ENCODE measurements at regions not wholly inside any gene's neighbourhood (a gene's known extent, or its start where the extent isn't known, plus 50 kb on each side); places are given as distances from the start of the nearest gene placed in this dataset.

DNA sequence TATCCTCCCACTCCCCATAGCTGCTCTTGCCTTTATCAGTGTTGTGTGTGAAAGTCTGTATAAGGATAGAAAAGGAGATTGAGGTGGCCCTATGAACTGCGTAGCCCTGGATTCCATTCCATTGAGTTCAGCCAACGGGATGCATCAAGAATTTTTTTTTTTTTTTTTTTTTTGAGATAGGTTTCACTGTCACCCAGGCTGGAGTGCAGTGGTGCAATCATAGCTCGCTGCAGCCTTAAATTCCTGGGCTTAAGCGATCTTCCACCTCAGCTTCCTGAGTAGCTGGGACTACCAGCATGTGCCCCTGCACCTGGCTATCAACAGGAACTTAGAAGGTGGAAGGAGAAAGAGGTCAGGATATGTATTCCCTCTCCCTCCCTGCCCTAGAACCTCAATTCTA, 187.2 kb upstream of the SPRY1 start:
- Histone ChIP-seq H4K20me1 (ENCODE audit: insufficient read depth, low read length) (no peaks in the 10 kb centered on the region), H3K4me3 (ENCODE audit: insufficient read depth, low read depth, low read length) (no peak overlapping the region), H3K27me3 (ENCODE audit: control insufficient read depth, insufficient read depth, low read length) (no peaks in the 10 kb centered on the region), H2BK5ac (ENCODE audit: low read depth, low read length, poor library complexity, severe bottlenecking) (no peak overlapping the region), H3K79me1 (ENCODE audit: low read depth in 1 of 2, low read length in 2 of 2) (no peaks in the 10 kb centered on the region), H2BK15ac (ENCODE audit: low read depth, low read length) (no peak overlapping the region), H3K18ac (ENCODE audit: low read depth, low read length) (no peak overlapping the region), H3K9me1 (ENCODE audit: insufficient read depth, low read length) (no peaks in the 10 kb centered on the region), H3K9me3 (ENCODE audit: control insufficient read depth, insufficient read depth, low read length) (no peaks in the 10 kb centered on the region), H4K91ac (ENCODE audit: insufficient read depth, low read depth, low read length) (no peak overlapping the region), H3K4me1 (ENCODE audit: control insufficient read depth, insufficient read depth, low read length) (peaks cover 3% of the 10 kb centered on the region; the same call in 1 of the 2 replicates), H4K5ac (ENCODE audit: low read depth, low read length) (no peak overlapping the region), H3K4me2 (ENCODE audit: low read depth, low read length) (no peak overlapping the region), H2AFZ (replicated peaks; ENCODE audit: low read length, poor library complexity) (no peak overlapping the region), H3K36me3 (ENCODE audit: control insufficient read depth, insufficient read depth, low read length) (no peaks in the 10 kb centered on the region), H3K14ac (replicated peaks; ENCODE audit: low read depth, low read length) (no peak overlapping the region), H3K9ac (ENCODE audit: low read depth, low read length) (no peak overlapping the region), H3K4ac (ENCODE audit: low read depth, low read length) (no peak overlapping the region), H3K56ac (ENCODE audit: extremely low read depth, insufficient read depth, low read length) (no peak overlapping the region), H2AK5ac (ENCODE audit: low read depth, low read length) (no peak overlapping the region), H2BK120ac (ENCODE audit: low read depth, low read length) (no peak overlapping the region), H4K8ac (ENCODE audit: low read depth in 2 of 2, low read length in 2 of 2) (no peak overlapping the region), H2BK20ac (ENCODE audit: low read depth, low read length) (no peak overlapping the region), H3K23ac (ENCODE audit: low read depth, low read length) (no peak overlapping the region), H2AK9ac (replicated peaks; ENCODE audit: low read depth, low read length, poor library complexity) (no peak overlapping the region), H3K27ac (ENCODE audit: insufficient read depth, low read length) (no peak overlapping the region)
- intact Hi-C loops (cut with micrococcal nuclease): no loop called here
- WGBS, 2 experiments (ENCODE audit: extremely low coverage in 2 of 2, insufficient read length in 1 of 2): no CpG with 5 or more reads among the region's 4 CpGs
- ChIA-PET POLR2A (ENCODE audit: unreplicated experiment) (no interaction called here), CTCF (no interaction called here)
- TF ChIP-seq, protein P1, sequence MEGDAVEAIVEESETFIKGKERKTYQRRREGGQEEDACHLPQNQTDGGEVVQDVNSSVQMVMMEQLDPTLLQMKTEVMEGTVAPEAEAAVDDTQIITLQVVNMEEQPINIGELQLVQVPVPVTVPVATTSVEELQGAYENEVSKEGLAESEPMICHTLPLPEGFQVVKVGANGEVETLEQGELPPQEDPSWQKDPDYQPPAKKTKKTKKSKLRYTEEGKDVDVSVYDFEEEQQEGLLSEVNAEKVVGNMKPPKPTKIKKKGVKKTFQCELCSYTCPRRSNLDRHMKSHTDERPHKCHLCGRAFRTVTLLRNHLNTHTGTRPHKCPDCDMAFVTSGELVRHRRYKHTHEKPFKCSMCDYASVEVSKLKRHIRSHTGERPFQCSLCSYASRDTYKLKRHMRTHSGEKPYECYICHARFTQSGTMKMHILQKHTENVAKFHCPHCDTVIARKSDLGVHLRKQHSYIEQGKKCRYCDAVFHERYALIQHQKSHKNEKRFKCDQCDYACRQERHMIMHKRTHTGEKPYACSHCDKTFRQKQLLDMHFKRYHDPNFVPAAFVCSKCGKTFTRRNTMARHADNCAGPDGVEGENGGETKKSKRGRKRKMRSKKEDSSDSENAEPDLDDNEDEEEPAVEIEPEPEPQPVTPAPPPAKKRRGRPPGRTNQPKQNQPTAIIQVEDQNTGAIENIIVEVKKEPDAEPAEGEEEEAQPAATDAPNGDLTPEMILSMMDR (conservative IDR thresholded peaks at IDR 0.05; ENCODE audit: low read depth, low read length): no peak
- TF ChIP-seq RAD21 (IDR thresholded peaks at IDR 0.05; ENCODE audit: low read length): no peak
- no peak for TF ChIP-seq CHD1 (IDR thresholded peaks at IDR 0.05; ENCODE audit: low read depth, low read length)
- no peak for TF ChIP-seq BHLHE40 (IDR thresholded peaks at IDR 0.05; ENCODE audit: low read depth, low read length)
- no peak for TF ChIP-seq MAFK (IDR thresholded peaks at IDR 0.05; ENCODE audit: low read depth, low read length)
- no peak for TF ChIP-seq RFX5 (IDR thresholded peaks at IDR 0.05; ENCODE audit: low read depth, low read length)
- TF ChIP-seq MAZ (IDR thresholded peaks at IDR 0.05; ENCODE audit: borderline replicate concordance, low read depth, low read length): no peak
- TF ChIP-seq, protein P2, sequence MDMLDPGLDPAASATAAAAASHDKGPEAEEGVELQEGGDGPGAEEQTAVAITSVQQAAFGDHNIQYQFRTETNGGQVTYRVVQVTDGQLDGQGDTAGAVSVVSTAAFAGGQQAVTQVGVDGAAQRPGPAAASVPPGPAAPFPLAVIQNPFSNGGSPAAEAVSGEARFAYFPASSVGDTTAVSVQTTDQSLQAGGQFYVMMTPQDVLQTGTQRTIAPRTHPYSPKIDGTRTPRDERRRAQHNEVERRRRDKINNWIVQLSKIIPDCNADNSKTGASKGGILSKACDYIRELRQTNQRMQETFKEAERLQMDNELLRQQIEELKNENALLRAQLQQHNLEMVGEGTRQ (IDR thresholded peaks at IDR 0.05; ENCODE audit: low read depth, low read length): no peak
- no peak for TF ChIP-seq FOS (IDR thresholded peaks at IDR 0.05; ENCODE audit: low read depth, low read length)
- TF ChIP-seq, protein P3, sequence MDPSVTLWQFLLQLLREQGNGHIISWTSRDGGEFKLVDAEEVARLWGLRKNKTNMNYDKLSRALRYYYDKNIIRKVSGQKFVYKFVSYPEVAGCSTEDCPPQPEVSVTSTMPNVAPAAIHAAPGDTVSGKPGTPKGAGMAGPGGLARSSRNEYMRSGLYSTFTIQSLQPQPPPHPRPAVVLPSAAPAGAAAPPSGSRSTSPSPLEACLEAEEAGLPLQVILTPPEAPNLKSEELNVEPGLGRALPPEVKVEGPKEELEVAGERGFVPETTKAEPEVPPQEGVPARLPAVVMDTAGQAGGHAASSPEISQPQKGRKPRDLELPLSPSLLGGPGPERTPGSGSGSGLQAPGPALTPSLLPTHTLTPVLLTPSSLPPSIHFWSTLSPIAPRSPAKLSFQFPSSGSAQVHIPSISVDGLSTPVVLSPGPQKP (IDR thresholded peaks at IDR 0.05; ENCODE audit: borderline replicate concordance, low read depth, low read length): no peak
- no peak for TF ChIP-seq MXI1 (IDR thresholded peaks at IDR 0.05; ENCODE audit: borderline replicate concordance, low read depth, low read length)
- TF ChIP-seq CEBPB (IDR thresholded peaks at IDR 0.05; ENCODE audit: low read depth, low read length): no peak
- TF ChIP-seq RCOR1 (IDR thresholded peaks at IDR 0.05; ENCODE audit: insufficient replicate concordance, low read length): no peak
- no peak for TF ChIP-seq POLR2A (IDR thresholded peaks at IDR 0.05; ENCODE audit: low read depth, low read length)
- no peak for TF ChIP-seq NFE2L2 (IDR thresholded peaks at IDR 0.05; ENCODE audit: low read depth, low read length)
- no peak for TF ChIP-seq SMC3 (IDR thresholded peaks at IDR 0.05; ENCODE audit: low read depth, low read length)
- in situ Hi-C loops (cut with MboI; ENCODE audit: low sequenced_read_pairs): no loop called here
- dilution Hi-C loops (cut with HindIII; ENCODE audit: low sequenced_read_pairs, unreplicated experiment): no loop called here
- BruUV-seq (replicated peaks): no TSS peak
- no peak for DNase-seq
- ATAC-seq (ENCODE audit: low read depth): no peak
